ENCODE measurements at regions not wholly inside any gene's neighbourhood (a gene's known extent, or its start where the extent isn't known, plus 50 kb on each side); places are given as distances from the start of the nearest gene placed in this dataset.

DNA sequence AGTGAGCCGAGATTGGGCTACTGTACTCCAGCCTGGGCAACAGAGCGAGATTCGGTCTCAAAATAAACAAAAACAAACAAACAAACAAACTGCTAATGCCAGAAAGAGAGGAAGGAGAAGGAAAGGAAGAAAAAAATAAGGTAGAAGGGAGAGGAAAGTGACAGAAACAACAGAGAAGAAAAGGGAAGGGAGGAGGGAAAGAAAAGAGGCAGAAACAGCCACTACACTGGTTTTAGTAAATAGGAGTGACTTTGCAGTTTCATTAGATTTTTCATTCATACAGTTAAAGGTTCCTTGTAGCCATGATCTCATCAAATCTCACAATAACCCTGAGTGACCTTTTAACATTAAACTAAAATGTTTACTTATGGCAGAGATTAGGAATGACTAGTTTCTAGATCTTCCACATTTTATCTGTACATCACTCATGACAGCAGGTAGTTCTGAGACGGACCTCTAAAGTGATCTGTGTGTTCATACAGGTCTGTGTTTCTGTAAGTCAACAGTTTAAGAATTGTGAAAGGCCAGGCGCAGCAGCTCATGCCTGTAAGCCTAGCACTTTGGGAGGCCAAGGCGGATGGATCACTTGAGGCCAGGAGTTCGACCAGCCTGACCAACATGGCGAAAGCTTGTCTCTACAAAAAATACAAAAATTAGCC is 191.3 kb upstream of the KLF14 start:
- peaks cover 0 to 15% (median 3%) of the 10 kb centered on the region in 4 donors for H3K36me3 ChIP-seq
- peak overlapping the region; percentile 39 to 67 (median 62) for H3K27ac ChIP-seq
- ATAC-seq (ENCODE audit: low FRiP score in 2 of 2) (no peak), DNase-seq (no peak)
- TF ChIP-seq, protein P1, sequence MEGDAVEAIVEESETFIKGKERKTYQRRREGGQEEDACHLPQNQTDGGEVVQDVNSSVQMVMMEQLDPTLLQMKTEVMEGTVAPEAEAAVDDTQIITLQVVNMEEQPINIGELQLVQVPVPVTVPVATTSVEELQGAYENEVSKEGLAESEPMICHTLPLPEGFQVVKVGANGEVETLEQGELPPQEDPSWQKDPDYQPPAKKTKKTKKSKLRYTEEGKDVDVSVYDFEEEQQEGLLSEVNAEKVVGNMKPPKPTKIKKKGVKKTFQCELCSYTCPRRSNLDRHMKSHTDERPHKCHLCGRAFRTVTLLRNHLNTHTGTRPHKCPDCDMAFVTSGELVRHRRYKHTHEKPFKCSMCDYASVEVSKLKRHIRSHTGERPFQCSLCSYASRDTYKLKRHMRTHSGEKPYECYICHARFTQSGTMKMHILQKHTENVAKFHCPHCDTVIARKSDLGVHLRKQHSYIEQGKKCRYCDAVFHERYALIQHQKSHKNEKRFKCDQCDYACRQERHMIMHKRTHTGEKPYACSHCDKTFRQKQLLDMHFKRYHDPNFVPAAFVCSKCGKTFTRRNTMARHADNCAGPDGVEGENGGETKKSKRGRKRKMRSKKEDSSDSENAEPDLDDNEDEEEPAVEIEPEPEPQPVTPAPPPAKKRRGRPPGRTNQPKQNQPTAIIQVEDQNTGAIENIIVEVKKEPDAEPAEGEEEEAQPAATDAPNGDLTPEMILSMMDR (IDR thresholded peaks at IDR 0.05), result no peak
- TF ChIP-seq EP300 (IDR thresholded peaks at IDR 0.05) (no peak), POLR2A (IDR thresholded peaks at IDR 0.05) (no peak), POLR2AphosphoS5 (IDR thresholded peaks at IDR 0.05) (no peak)
- peaks cover 62 to 71% (median 67%) of the 10 kb centered on the region in 4 donors for H3K4me1 ChIP-seq
- 80 to 90% methylated on average over 8 of the region's 8 CpGs for WGBS, 2 donors
- H3K9me3 ChIP-seq, result no peaks in the 10 kb centered on the region
- H3K27me3 ChIP-seq, result no peaks in the 10 kb centered on the region
- no peak overlapping the region for H3K4me3 ChIP-seq

DNA sequence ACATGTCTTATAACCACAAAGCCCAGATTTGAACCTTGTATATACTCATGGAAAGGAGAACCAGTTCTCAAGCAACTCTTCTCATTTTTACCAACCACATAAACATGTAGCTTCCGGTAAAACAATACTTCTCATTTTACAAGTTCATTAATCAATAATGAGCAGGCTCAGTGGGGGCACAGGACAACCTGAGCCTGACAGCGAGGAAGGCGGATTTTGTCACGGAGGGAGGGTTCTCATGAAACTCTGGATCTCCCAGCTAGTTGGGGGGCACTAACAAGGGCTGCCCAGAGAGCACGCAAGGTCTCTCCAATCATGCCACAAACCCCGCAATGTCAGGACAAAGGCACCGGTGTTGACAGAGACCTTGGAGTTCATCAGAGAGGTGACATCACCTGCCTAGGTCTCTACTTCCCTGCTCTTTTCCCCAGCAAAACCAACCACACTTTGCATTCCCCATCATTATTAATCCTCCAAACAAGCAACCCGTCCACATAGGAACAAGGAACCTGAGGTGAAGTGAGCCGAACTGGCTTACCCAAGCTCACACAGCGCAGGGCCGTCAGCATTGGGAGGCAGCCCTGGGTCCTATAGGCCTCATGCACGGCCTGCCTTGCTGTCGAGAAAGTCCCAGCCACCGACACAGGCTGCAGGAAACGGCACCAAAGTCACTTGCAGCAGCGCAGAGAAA is 192.1 kb upstream of the KLF14 start:
- H3K36me3 ChIP-seq, result peaks cover 0 to 10% (median 3%) of the 10 kb centered on the region in 4 donors
- TF ChIP-seq EP300 (IDR thresholded peaks at IDR 0.05) (no peak), POLR2AphosphoS5 (IDR thresholded peaks at IDR 0.05) (no peak), POLR2A (IDR thresholded peaks at IDR 0.05) (no peak)
- TF ChIP-seq, protein P1 (IDR thresholded peaks at IDR 0.05), result no peak
- H3K9me3 ChIP-seq, result no peaks in the 10 kb centered on the region
- no peak for DNase-seq
- WGBS, 2 donors, result 70 to 77% methylated on average over 15 to 16 of the region's 16 CpGs
- no peak overlapping the region for H3K4me3 ChIP-seq
- peaks cover 64 to 73% (median 65%) of the 10 kb centered on the region in 4 donors for H3K4me1 ChIP-seq
- ATAC-seq (ENCODE audit: low FRiP score in 2 of 2), result peak; percentile 38 to 54
- H3K27ac ChIP-seq, result peak overlapping the region; percentile 39 to 67 (median 62)
- no peaks in the 10 kb centered on the region for H3K27me3 ChIP-seq

DNA sequence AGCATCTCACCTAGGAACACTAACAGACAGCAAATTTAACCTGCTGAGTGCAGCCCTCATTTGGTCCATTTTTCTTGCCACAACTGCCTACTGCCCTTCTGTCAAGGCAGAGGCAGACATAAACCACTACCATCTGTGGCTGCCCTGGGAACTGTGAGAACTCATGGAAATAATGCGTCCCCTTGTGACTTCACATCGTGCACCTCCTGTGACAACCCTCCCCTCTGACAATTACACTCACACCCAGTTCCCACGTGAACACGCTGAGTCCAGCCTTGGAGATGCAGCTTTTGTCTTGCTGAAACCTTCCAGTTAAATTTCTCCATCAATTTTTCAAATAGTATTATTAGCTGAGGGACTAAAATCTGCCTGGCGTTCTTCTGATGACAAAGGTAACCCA is 193.1 kb upstream of the KLF14 start:
- Histone ChIP-seq H3K27ac (peak overlapping the region in 1 of 4 donors; percentile 62), H3K27me3 (no peaks in the 10 kb centered on the region), H3K36me3 (peaks cover 0 to 4% (median 0%) of the 10 kb centered on the region in 4 donors), H3K4me1 (peaks cover 56 to 69% (median 63%) of the 10 kb centered on the region in 4 donors), H3K9me3 (no peaks in the 10 kb centered on the region), H3K4me3 (no peak overlapping the region)
- ATAC-seq (ENCODE audit: low FRiP score in 2 of 2), result no peak
- no peak for TF ChIP-seq POLR2A (IDR thresholded peaks at IDR 0.05)
- TF ChIP-seq EP300 (IDR thresholded peaks at IDR 0.05), result no peak
- TF ChIP-seq POLR2AphosphoS5 (IDR thresholded peaks at IDR 0.05), result no peak
- TF ChIP-seq, protein P1 (IDR thresholded peaks at IDR 0.05), result no peak
- WGBS, 2 donors, result 87 to 95% methylated on average over 5 of the region's 5 CpGs
- DNase-seq, result no peak

DNA sequence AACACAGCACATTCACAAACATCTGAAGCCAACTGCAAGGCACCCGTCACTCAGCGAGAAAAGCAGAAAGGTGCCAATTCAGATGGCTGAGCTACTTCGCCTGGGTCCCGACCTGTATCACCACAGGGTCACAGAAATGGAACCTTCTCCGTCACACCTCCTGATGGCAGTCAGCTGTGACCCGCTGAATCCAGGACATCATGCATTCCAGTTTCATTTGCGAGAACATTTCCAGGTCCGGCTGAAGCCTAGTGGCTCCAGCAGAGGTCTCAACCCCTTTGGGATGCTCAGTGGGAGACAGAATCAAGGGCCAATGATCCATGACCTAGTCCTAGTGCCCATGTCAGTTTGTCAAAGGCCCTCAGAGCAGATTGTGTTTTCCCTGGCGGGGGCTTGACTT is 193.6 kb upstream of the KLF14 start:
- ATAC-seq (ENCODE audit: low FRiP score in 2 of 2) (no peak), DNase-seq (no peak)
- Histone ChIP-seq H3K27ac (peak overlapping the region in 3 of 4 donors; percentile 0 to 64 (median 17)), H3K36me3 (peaks cover 0 to 4% (median 0%) of the 10 kb centered on the region in 4 donors), H3K4me3 (no peak overlapping the region), H3K4me1 (peaks cover 50 to 65% (median 58%) of the 10 kb centered on the region in 4 donors), H3K9me3 (no peaks in the 10 kb centered on the region), H3K27me3 (no peaks in the 10 kb centered on the region)
- WGBS, 2 donors, result 93 to 99% methylated on average over 6 to 9 of the region's 9 CpGs
- TF ChIP-seq POLR2A (IDR thresholded peaks at IDR 0.05), result no peak
- TF ChIP-seq POLR2AphosphoS5 (IDR thresholded peaks at IDR 0.05), result no peak
- TF ChIP-seq EP300 (IDR thresholded peaks at IDR 0.05), result no peak
- TF ChIP-seq, protein P1 (IDR thresholded peaks at IDR 0.05), result no peak

Data from upper lobe of left lung (tissue), 6 donors.